HL-60 (cell line): ENCODE measurements at regions not wholly inside any gene's neighbourhood (a gene's known extent, or its start where the extent isn't known, plus 50 kb on each side); places are given as distances from the start of the nearest gene placed in this dataset.

ENCODE experiments used
- DNase-seq, 2 experiments: peaks; one replicate each; pipeline ENCODE4 v3.0.0-alpha.2; 2010 to 2020; ENCODE audit warnings: low read depth in 1 of 2, low spot score in 1 of 2
- H3K27ac ChIP-seq: fragments of 250-450 bp; sonication (Bioruptor Pico); replicated peaks from 2 replicates; pipeline ENCODE4 v1.5.1; 2020; ENCODE audit warnings: mild to moderate bottlenecking, moderate library complexity
- H3K27me3 ChIP-seq: fragments of 250-450 bp; sonication (Bioruptor Pico); 2 replicates; pipeline ENCODE4 v1.5.1; 2021; ENCODE audit warnings: mild to moderate bottlenecking, moderate library complexity; ENCODE audit not compliant: insufficient read depth, poor library complexity, severe bottlenecking
- H3K4me3 ChIP-seq: replicated peaks from 2 replicates; pipeline ENCODE4 v1.5.1; 2011; ENCODE audit warnings: mild to moderate bottlenecking, control low read depth, low read length; ENCODE audit not compliant: insufficient read depth
- GABPA ChIP-seq: IDR thresholded peaks from 2 replicates; pipeline ENCODE4 v1.6.1; 2012; ENCODE audit warnings: low read depth
- POLR2AphosphoS5 ChIP-seq: IDR thresholded peaks from 2 replicates; pipeline ENCODE4 v1.6.1; 2012; ENCODE audit warnings: low read depth
- REST ChIP-seq: IDR thresholded peaks from 2 replicates; pipeline ENCODE4 v1.6.1; 2012; ENCODE audit warnings: low read depth; ENCODE audit not compliant: insufficient replicate concordance
- SPI1 ChIP-seq: IDR thresholded peaks from 2 replicates; pipeline ENCODE4 v1.6.1; 2012; ENCODE audit warnings: low read depth, mild to moderate bottlenecking, borderline replicate concordance
- TF ChIP-seq, protein P1 (sequence below): IDR thresholded peaks from one replicate; pipeline ENCODE4 v1.5.1; 2011; ENCODE audit warnings: low read length, control low read depth, inconsistent platforms; ENCODE audit not compliant: insufficient read depth

GRCh38 chr6:164792666-164793065 lies 516.7 kb downstream of the C6orf118 start:
- H3K27ac ChIP-seq: no peak overlapping the region
- H3K4me3 ChIP-seq: no peak overlapping the region
- no peak for DNase-seq
- no peaks in the 10 kb centered on the region for H3K27me3 ChIP-seq
- no peak for TF ChIP-seq REST
- no peak for TF ChIP-seq GABPA
- no peak for TF ChIP-seq SPI1
- TF ChIP-seq, protein P1, sequence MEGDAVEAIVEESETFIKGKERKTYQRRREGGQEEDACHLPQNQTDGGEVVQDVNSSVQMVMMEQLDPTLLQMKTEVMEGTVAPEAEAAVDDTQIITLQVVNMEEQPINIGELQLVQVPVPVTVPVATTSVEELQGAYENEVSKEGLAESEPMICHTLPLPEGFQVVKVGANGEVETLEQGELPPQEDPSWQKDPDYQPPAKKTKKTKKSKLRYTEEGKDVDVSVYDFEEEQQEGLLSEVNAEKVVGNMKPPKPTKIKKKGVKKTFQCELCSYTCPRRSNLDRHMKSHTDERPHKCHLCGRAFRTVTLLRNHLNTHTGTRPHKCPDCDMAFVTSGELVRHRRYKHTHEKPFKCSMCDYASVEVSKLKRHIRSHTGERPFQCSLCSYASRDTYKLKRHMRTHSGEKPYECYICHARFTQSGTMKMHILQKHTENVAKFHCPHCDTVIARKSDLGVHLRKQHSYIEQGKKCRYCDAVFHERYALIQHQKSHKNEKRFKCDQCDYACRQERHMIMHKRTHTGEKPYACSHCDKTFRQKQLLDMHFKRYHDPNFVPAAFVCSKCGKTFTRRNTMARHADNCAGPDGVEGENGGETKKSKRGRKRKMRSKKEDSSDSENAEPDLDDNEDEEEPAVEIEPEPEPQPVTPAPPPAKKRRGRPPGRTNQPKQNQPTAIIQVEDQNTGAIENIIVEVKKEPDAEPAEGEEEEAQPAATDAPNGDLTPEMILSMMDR: no peak
- TF ChIP-seq POLR2AphosphoS5: no peak

GRCh38 chr6:164791498-164791897 lies 517.9 kb downstream of the C6orf118 start:
- Histone ChIP-seq H3K27ac (no peak overlapping the region), H3K4me3 (no peak overlapping the region), H3K27me3 (no peaks in the 10 kb centered on the region)
- DNase-seq: no peak
- no peak for TF ChIP-seq REST
- no peak for TF ChIP-seq POLR2AphosphoS5
- no peak for TF ChIP-seq GABPA
- TF ChIP-seq, protein P1: no peak
- no peak for TF ChIP-seq SPI1

GRCh38 chr6:164763788-164764187 lies 545.6 kb downstream of the C6orf118 start:
- H3K27ac ChIP-seq: no peak overlapping the region
- no peaks in the 10 kb centered on the region for H3K27me3 ChIP-seq
- TF ChIP-seq SPI1: no peak
- TF ChIP-seq GABPA: no peak
- TF ChIP-seq, protein P1: no peak
- TF ChIP-seq POLR2AphosphoS5: no peak
- no peak for TF ChIP-seq REST

More at GRCh38 chr6:164763788-164764187, 545.6 kb downstream of the C6orf118 start:
- DNase-seq: no peak
- no peak overlapping the region for H3K4me3 ChIP-seq
